Activated CD8-positive, alpha-beta T cell treated with anti-CD3 and anti-CD28 coated beads for 36 hours (primary cell): ENCODE measurements at regions not wholly inside any gene's neighbourhood (a gene's known extent, or its start where the extent isn't known, plus 50 kb on each side); places are given as distances from the start of the nearest gene placed in this dataset.

Experiments used
- ATAC-seq: fragments of 200-7000 bp; cut with Tn5 transposase; one replicate; pipeline ENCODE4 v1.10.0; 2021; ENCODE audit warnings: mild to moderate bottlenecking, moderate library complexity
- CTCF ChIA-PET: fragments of 350-600 bp; sonication (Branson Sonifier 250); formaldehyde crosslinking; loops from one replicate; lab custom pipeline; 2021; ENCODE audit warnings: antibody characterized with exemption; lab: Charles Lee
- POLR2A ChIA-PET: fragments of 350-600 bp; sonication (Branson Sonifier 250); formaldehyde crosslinking; loops from one replicate; lab custom pipeline; 2021; ENCODE audit warnings: antibody characterized with exemption; lab: Charles Lee
- DNase-seq: peaks from one replicate; pipeline ENCODE4 v3.0.0-alpha.2; 2020
- H3K27ac Mint-ChIP-seq: one replicate; pipeline ENCODE4 v1.8.0; 2021; ENCODE audit warnings: mild to moderate bottlenecking, mixed read lengths
- H3K27me3 Mint-ChIP-seq: one replicate; pipeline ENCODE4 v1.8.0; 2021; ENCODE audit warnings: mixed read lengths
- H3K36me3 Mint-ChIP-seq: one replicate; pipeline ENCODE4 v1.8.0; 2021; ENCODE audit warnings: low read depth, mixed read lengths
- H3K4me1 Mint-ChIP-seq: one replicate; pipeline ENCODE4 v1.8.0; 2021; ENCODE audit warnings: low read depth, mixed read lengths
- H3K4me3 Mint-ChIP-seq: one replicate; pipeline ENCODE4 v1.8.0; 2021; ENCODE audit warnings: mild to moderate bottlenecking, moderate library complexity, mixed read lengths
- H3K9me3 Mint-ChIP-seq: one replicate; pipeline ENCODE4 v1.8.0; 2021; ENCODE audit warnings: mixed read lengths
- intact Hi-C: fragments of 100-400 bp; cut with micrococcal nuclease; formaldehyde crosslinking; loops from one replicate; pipeline ENCODE4 v1.10.0; 2022
- TF ChIP-seq, protein P1 (sequence below): fragments of 200-600 bp; IDR thresholded peaks from one replicate; pipeline ENCODE4 v1.8.0; 2022; ENCODE audit warnings: antibody characterized with exemption, mild to moderate bottlenecking

DNA sequence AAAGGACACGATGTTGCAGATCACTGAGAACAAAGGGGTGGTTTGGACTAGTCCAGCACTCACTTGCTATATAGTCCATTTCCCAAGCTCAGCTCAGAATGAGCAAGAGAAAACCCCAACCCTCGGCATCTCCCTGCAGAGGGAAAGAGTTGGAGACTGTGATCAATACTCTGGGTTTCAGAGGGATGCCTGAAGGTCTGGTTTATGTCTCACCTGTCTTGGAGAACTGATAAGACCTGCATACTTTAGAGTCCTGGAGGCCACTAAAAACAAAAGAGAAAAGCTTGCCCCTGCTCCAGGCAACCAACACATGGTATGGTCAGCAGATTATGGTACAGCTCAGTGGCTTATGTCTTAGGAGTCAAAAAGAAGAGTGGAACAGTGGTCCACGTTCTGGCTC is 1006.9 kb downstream of the CDH9 start:
- DNase-seq = no peak
- POLR2A ChIA-PET = no interaction called here
- intact Hi-C loops = no loop called here
- H3K36me3 Mint-ChIP-seq = no peaks in the 10 kb centered on the region
- H3K27me3 Mint-ChIP-seq = no peaks in the 10 kb centered on the region
- ATAC-seq = no peak
- H3K4me1 Mint-ChIP-seq = no peaks in the 10 kb centered on the region
- H3K4me3 Mint-ChIP-seq = no peak overlapping the region
- CTCF ChIA-PET = no interaction called here
- TF ChIP-seq, protein P1, sequence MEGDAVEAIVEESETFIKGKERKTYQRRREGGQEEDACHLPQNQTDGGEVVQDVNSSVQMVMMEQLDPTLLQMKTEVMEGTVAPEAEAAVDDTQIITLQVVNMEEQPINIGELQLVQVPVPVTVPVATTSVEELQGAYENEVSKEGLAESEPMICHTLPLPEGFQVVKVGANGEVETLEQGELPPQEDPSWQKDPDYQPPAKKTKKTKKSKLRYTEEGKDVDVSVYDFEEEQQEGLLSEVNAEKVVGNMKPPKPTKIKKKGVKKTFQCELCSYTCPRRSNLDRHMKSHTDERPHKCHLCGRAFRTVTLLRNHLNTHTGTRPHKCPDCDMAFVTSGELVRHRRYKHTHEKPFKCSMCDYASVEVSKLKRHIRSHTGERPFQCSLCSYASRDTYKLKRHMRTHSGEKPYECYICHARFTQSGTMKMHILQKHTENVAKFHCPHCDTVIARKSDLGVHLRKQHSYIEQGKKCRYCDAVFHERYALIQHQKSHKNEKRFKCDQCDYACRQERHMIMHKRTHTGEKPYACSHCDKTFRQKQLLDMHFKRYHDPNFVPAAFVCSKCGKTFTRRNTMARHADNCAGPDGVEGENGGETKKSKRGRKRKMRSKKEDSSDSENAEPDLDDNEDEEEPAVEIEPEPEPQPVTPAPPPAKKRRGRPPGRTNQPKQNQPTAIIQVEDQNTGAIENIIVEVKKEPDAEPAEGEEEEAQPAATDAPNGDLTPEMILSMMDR = no peak
- no peak overlapping the region for H3K27ac Mint-ChIP-seq
- peaks cover 2% of the 10 kb centered on the region for H3K9me3 Mint-ChIP-seq

DNA sequence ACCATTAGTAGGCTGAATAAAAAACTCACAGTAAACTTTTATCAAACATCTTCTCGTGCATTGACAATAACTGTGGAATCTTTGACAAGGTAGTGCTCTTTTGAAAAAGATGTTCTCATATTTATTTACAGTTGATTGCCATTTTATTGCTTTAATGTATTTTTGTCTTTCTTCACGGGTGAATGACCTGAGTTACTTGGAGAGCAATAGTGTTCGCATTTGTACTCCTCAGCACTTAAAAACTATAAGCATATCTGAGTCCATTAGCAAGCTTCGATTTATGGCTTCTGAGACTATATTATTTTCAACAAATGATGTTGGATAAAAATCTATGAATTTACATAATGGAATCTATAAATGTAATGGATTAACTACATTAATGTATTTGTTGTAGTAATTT is 1012.3 kb downstream of the CDH9 start:
- Mint-ChIP-seq H3K4me3 (no peak overlapping the region), H3K4me1 (no peaks in the 10 kb centered on the region), H3K36me3 (no peaks in the 10 kb centered on the region), H3K9me3 (peaks cover 11% of the 10 kb centered on the region), H3K27ac (no peak overlapping the region), H3K27me3 (no peaks in the 10 kb centered on the region)
- DNase-seq (no peak), ATAC-seq (no peak)
- CTCF ChIA-PET = no interaction called here
- intact Hi-C loops = no loop called here
- TF ChIP-seq, protein P1 = no peak
- POLR2A ChIA-PET = no interaction called here

DNA sequence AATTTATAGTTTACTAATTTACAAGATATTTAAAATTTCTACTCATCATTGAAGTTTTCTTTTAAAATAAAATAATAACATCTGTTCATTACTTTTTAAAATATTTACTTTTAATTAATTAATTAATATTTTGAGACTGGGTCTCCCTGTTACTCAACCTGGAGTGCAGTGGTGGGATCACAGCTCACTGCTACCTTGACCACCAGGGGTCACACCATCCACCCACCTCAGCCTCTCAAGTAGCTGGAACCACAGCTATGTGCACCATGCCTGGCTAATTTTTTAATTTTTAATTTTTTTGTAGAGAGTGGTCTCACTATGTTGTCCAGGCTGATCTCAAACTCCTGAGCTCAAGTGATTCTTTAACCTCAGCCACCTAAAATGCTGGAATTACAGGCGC is 1013.6 kb downstream of the CDH9 start:
- no peaks in the 10 kb centered on the region for H3K4me1 Mint-ChIP-seq
- ChIA-PET CTCF (no interaction called here), POLR2A (no interaction called here)
- DNase-seq = no peak
- intact Hi-C loops = no loop called here
- ATAC-seq = no peak
- H3K27ac Mint-ChIP-seq = no peak overlapping the region
- no peaks in the 10 kb centered on the region for H3K36me3 Mint-ChIP-seq
- TF ChIP-seq, protein P1 = no peak
- H3K27me3 Mint-ChIP-seq = no peaks in the 10 kb centered on the region
- peaks cover 14% of the 10 kb centered on the region for H3K9me3 Mint-ChIP-seq
- H3K4me3 Mint-ChIP-seq = no peak overlapping the region

DNA sequence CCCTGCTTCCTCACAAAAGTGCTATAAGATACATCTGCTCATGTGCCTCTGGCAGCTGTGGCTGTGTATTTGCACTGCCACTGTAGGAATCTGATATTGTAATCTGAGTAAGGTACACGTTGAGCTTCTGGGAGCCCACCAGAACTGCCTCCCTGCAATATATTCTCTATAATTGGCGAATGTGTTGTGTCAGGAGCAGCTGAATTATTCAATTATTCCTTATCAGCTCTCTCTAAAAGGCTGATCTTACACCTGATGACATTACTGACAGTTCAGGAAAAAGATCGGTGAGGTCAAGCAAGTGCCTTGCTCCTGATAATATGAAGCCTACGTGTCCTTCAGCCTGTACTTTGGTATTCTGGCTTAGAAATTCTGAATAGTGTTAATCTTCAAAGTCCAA is 1015.0 kb downstream of the CDH9 start:
- ATAC-seq (no peak), DNase-seq (no peak)
- Mint-ChIP-seq H3K4me1 (no peaks in the 10 kb centered on the region), H3K4me3 (no peak overlapping the region), H3K27me3 (no peaks in the 10 kb centered on the region), H3K9me3 (peaks cover 14% of the 10 kb centered on the region), H3K27ac (no peak overlapping the region), H3K36me3 (no peaks in the 10 kb centered on the region)
- ChIA-PET CTCF (no interaction called here), POLR2A (no interaction called here)
- intact Hi-C loops = no loop called here
- TF ChIP-seq, protein P1 = no peak

DNA sequence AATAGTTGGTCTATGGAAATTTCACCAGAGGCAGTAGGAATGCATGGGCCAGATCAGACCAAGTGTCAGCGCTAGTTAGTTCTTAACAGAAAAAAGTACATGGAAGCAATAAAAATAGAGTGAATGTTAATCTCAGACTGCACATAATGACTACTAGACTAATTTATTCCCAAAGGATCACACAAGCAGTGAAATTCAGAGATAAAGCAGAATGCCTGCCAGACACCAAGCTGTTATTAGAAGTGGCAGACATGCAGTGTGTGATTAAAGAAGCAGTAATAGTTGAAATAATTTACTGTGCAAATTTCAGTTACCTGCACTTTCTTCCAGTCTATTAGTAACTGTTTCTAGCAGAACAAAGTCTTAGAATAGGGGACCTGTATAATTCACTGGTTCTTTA is 1024.2 kb downstream of the CDH9 start:
- ATAC-seq = no peak
- H3K36me3 Mint-ChIP-seq = no peaks in the 10 kb centered on the region

More for the DNA sequence above, 1024.2 kb downstream of the CDH9 start:
- Mint-ChIP-seq H3K4me1 (no peaks in the 10 kb centered on the region), H3K27me3 (no peaks in the 10 kb centered on the region), H3K9me3 (peaks cover 9% of the 10 kb centered on the region), H3K4me3 (no peak overlapping the region), H3K27ac (no peak overlapping the region)
- ChIA-PET CTCF (no interaction called here), POLR2A (no interaction called here)
- DNase-seq = no peak
- intact Hi-C loops = no loop called here
- TF ChIP-seq, protein P1 = no peak
